Mucosa of descending colon (tissue), 3 donors: ENCODE measurements at regions not wholly inside any gene's neighbourhood (a gene's known extent, or its start where the extent isn't known, plus 50 kb on each side); places are given as distances from the start of the nearest gene placed in this dataset.

Experiments used
- ATAC-seq: fragments of 200-7000 bp; cut with Tn5 transposase; one replicate; pipeline ENCODE4 v1.9.1; 2020; ENCODE audit warnings: mild to moderate bottlenecking, moderate library complexity
- DNase-seq, 3 donors: peaks; one replicate each; pipeline ENCODE4 v3.0.0-alpha.2; 2020
- H3K36me3 ChIP-seq: fragments of 200-600 bp; one replicate; pipeline ENCODE4 v1.8.0; 2021; ENCODE audit warnings: low read depth, mild to moderate bottlenecking
- H3K4me1 ChIP-seq: fragments of 200-600 bp; one replicate; pipeline ENCODE4 v1.8.0; 2021; ENCODE audit warnings: low read depth, mild to moderate bottlenecking
- H3K4me3 ChIP-seq: fragments of 200-600 bp; one replicate; pipeline ENCODE4 v1.8.0; 2021; ENCODE audit warnings: mild to moderate bottlenecking
- H3K9me3 ChIP-seq: fragments of 200-600 bp; one replicate; pipeline ENCODE4 v1.8.0; 2021; ENCODE audit warnings: mild to moderate bottlenecking
- intact Hi-C, 2 donors: fragments of 100-400 bp; cut with DNase I in 1 of 2; cut with micrococcal nuclease in 1 of 2; formaldehyde crosslinking; loops; one replicate each; pipeline versions ENCODE4 v1.11.0 to v1.11.1; 2022; cut with DNase I, micrococcal nuclease
- TF ChIP-seq, protein P1 (sequence below): fragments of 200-600 bp; IDR thresholded peaks from one replicate; pipeline ENCODE4 v1.8.0; 2022; ENCODE audit warnings: antibody characterized with exemption, mild to moderate bottlenecking
- donor health status: DM: no; HTN: no; CAD: no; lungs with moderate emphysema.
- donor health status: DM: no; HTN: no; CAD: no.
- donor health status: DM: no; HTN: yes; CAD: no.

DNA sequence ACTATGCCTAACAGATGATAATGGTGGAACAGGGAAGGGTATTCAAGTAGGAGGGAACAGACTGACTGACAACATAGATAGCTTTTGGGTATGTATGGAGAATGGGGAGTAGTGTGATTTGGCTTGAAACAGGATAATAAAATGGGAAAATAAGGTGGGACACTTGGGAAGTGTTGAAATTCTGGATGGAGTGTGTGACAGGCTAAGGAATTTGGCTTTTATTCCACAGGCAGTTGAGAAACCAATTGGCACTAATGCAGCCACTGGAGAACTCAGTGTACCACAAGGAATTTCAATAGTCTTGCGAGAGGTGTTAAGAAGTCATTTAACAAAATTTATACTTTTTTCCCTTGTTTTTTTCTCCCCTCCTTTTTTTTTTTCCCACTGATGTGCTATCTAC, 153.5 kb upstream of the ELAVL2 start:
- Histone ChIP-seq H3K9me3 (peaks cover 3% of the 10 kb centered on the region), H3K36me3 (no peaks in the 10 kb centered on the region), H3K4me1 (no peaks in the 10 kb centered on the region), H3K4me3 (no peak overlapping the region)
- TF ChIP-seq, protein P1, sequence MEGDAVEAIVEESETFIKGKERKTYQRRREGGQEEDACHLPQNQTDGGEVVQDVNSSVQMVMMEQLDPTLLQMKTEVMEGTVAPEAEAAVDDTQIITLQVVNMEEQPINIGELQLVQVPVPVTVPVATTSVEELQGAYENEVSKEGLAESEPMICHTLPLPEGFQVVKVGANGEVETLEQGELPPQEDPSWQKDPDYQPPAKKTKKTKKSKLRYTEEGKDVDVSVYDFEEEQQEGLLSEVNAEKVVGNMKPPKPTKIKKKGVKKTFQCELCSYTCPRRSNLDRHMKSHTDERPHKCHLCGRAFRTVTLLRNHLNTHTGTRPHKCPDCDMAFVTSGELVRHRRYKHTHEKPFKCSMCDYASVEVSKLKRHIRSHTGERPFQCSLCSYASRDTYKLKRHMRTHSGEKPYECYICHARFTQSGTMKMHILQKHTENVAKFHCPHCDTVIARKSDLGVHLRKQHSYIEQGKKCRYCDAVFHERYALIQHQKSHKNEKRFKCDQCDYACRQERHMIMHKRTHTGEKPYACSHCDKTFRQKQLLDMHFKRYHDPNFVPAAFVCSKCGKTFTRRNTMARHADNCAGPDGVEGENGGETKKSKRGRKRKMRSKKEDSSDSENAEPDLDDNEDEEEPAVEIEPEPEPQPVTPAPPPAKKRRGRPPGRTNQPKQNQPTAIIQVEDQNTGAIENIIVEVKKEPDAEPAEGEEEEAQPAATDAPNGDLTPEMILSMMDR, result no peak
- no peak for ATAC-seq
- DNase-seq, result no peak
- intact Hi-C loops, result no loop called here

DNA sequence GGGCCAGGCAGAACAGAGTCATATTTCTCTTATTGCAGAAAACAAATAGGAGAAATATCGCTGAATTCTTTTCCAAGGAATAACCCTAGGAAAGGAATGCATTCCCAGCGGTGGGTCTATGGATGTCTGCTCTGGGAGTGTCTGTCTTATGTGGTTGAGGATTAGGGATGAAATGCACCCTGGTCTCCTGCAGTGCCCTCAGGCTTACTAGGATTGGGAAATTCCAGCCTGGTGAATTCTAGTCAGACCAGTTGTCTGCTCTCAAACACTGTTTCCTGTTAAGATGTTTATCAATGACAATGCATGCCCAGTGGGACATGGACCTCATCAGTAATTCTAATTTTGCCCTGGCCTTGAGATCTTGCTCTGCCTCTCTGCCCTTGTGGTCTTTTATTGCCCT, 136.1 kb upstream of the ELAVL2 start:
- intact Hi-C loops, result no loop called here
- DNase-seq (no peak), ATAC-seq (no peak)
- Histone ChIP-seq H3K36me3 (no peaks in the 10 kb centered on the region), H3K4me3 (no peak overlapping the region), H3K9me3 (peaks cover 23% of the 10 kb centered on the region), H3K4me1 (no peaks in the 10 kb centered on the region)
- TF ChIP-seq, protein P1, result no peak

DNA sequence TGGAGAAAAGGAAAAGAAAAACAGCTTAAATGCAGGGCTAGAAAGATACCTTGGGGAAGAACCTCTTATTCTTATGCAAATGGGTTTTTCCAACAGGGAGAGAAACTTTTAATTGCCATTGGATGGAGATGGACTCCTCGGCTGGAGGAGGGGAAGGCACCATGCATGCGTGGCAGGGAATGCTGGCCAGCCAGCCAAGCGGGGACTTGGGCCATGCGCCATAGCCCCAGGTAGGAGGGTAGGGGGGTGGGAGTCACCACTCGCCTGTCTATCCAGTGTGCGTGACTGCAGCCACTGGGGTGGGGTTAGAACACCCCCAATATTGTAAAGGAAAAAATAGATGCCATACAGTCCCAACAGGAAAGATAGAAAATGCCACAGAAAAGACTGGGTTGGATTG, 119.9 kb upstream of the ELAVL2 start:
- TF ChIP-seq, protein P1, result no peak
- DNase-seq (no peak), ATAC-seq (no peak)
- Histone ChIP-seq H3K4me3 (no peak overlapping the region), H3K4me1 (no peaks in the 10 kb centered on the region), H3K36me3 (no peaks in the 10 kb centered on the region), H3K9me3 (peaks cover 53% of the 10 kb centered on the region)
- intact Hi-C loops, result no loop called here

DNA sequence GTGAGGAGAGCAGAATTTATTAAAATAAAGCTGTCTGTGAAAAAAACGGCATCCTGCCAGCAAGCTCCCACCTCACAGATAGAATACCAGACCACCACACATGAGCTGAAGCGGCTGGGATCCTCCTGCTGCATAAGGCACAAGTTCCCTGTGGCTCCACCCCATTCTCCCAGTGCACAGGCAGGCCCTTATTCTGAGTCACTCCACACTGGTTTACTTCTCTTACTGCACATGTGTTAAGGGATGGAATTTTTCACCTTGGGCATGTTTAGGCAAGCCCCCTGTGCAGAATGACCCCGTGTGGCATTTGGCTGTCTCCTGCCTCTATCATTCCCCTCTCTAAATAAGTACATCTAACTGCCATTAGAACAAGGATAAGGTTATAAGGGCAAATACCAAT, 115.0 kb upstream of the ELAVL2 start:
- TF ChIP-seq, protein P1, result no peak
- peaks cover 55% of the 10 kb centered on the region for H3K9me3 ChIP-seq
- DNase-seq (no peak), ATAC-seq (no peak)
- intact Hi-C loops, result no loop called here
- H3K36me3 ChIP-seq, result no peaks in the 10 kb centered on the region
- no peaks in the 10 kb centered on the region for H3K4me1 ChIP-seq
- H3K4me3 ChIP-seq, result no peak overlapping the region

DNA sequence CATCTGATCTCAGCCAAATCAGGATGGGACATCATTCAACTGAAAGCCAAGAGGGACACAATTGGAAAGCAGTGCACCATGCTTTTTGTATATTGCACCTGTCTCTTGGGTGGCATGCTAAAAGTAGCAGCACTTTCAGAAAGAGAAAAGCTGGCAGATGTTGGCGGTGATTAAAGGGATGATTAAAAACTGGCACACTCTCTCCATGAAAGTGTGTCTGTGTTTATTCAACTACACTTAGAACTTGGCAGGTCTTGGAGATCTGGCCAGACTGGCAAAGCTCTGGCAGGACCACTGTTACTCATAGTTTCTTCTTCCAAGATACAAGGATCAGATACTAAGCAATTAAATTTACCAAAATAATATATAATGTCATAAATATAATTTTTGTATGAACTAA, 112.9 kb upstream of the ELAVL2 start:
- ATAC-seq, result no peak
- intact Hi-C loops, result no loop called here
- Histone ChIP-seq H3K9me3 (peaks cover 34% of the 10 kb centered on the region), H3K4me3 (no peak overlapping the region), H3K4me1 (no peaks in the 10 kb centered on the region), H3K36me3 (no peaks in the 10 kb centered on the region)
- DNase-seq, result no peak
- TF ChIP-seq, protein P1, result no peak

DNA sequence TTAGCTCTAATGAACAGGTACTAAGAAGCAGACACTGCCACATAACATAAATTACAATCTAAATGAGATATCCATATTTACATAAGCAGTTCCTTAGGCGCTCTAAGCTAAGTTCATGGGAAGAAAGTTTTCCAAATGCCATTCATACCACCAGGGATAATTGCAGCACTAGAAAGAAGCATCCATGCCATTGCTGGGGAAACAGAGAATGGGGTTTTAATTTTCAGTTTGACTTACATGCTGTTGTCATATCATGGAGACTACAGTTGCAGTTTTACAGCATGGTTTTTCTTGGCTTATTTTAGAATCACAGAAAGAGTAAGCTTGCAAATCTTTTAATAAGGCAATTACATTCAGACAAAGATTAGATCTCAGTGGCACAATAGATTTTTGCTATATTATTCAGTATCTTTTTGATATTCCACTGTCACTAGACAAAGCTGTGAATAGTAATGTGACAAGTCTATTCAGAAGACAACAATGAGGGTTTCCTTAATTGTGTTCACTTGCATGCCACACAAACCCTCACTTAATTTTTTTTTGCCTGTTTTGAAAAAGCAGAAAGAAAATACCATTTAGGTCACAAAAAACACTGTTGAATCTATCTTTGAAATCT, 108.4 kb upstream of the ELAVL2 start:
- no peaks in the 10 kb centered on the region for H3K36me3 ChIP-seq
- ATAC-seq (no peak), DNase-seq (no peak)
- H3K4me1 ChIP-seq, result no peaks in the 10 kb centered on the region
- peaks cover 4% of the 10 kb centered on the region for H3K9me3 ChIP-seq
- no peak overlapping the region for H3K4me3 ChIP-seq
- TF ChIP-seq, protein P1, result no peak
- intact Hi-C loops, result no loop called here
